ENCODE measurements at regions not wholly inside any gene's neighbourhood (a gene's known extent, or its start where the extent isn't known, plus 50 kb on each side); places are given as distances from the start of the nearest gene placed in this dataset.

DNA sequence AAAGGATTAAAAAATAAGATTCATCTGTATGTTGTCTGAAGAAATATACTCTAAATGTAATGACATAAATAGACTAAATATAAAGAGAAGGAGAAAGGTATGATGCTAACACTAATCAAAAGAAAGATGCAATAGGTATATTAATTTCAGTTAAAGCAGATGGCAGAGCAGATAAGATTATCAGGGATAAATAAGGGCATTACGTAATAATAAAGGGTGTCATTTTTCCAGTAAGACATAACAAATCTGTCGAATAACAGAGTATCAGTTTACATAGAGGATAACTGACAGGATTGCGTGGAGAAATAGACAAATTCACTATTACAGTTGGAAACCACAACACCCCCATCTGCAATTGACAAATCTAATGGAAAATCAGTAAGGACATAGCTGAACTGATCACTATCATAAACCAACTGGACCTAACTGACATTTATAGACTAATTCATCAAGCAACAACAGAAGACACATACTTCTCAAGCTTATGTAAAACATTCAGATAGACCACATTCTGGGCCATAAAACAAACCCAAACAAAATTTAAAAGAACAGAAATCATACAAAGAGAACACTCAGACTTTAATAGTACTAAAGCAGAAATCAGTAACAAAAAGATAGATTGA is 384.1 kb upstream of the COBL start:
- WGBS, result 40% methylated on average over 3 of the region's 3 CpGs
- no peaks in the 10 kb centered on the region for H3K36me3 ChIP-seq (ENCODE audit: insufficient read depth)
- DNase-seq (ENCODE audit: extremely low spot score), result no peak
- H3K27ac ChIP-seq (ENCODE audit: low read depth), result no peak overlapping the region
- H3K4me3 ChIP-seq (ENCODE audit: low read depth, low read length), result no peak overlapping the region
- H3K4me1 ChIP-seq (ENCODE audit: insufficient read depth), result no peaks in the 10 kb centered on the region

DNA sequence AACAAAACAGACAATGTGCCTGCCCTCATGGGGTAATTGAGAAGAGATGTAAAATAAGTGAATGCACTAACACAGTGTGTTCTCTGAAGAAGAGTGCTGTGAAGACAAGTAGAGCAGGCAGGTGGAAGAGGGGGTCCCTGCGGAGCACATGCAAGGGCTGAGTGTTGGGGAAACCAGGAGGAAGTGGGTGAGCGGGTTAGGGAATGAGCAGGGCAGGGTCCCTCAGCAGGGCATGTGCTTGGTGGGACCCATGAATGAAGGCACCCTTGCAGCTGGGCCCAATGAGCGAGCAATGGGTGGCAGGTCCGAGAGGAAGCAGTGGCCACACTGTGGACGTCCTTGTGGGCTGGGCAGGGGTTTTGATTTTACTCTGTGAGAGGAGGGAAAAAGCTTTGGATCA is 376.6 kb upstream of the COBL start:
- no peak for DNase-seq (ENCODE audit: extremely low spot score)
- no peak overlapping the region for H3K4me3 ChIP-seq (ENCODE audit: low read depth, low read length)
- no peaks in the 10 kb centered on the region for H3K36me3 ChIP-seq (ENCODE audit: insufficient read depth)
- no peak overlapping the region for H3K27ac ChIP-seq (ENCODE audit: low read depth)
- WGBS, result 86% methylated on average over 5 of the region's 5 CpGs
- no peaks in the 10 kb centered on the region for H3K4me1 ChIP-seq (ENCODE audit: insufficient read depth)

DNA sequence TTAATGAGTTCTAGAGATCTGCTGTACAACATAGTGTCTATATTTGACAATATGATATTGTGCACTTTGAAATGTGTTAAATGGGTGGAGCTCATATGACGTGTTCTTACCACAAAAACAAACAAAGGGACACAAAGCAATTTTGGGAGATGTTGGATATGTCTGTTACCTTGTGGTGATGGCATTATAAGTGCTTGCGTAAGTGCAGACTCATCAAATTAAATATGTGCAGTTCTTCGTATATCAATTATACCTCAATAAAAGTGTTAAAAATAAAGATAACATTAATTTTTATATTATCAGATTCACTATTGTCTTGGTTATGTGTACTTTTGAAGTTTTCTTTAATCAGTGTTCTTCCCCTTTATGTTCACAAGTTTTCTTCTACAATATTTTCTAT is 372.9 kb upstream of the COBL start:
- no peak overlapping the region for H3K27ac ChIP-seq (ENCODE audit: low read depth)
- no peaks in the 10 kb centered on the region for H3K36me3 ChIP-seq (ENCODE audit: insufficient read depth)
- DNase-seq (ENCODE audit: extremely low spot score), result no peak
- 87% methylated on average over 3 of the region's 3 CpGs for WGBS
- H3K4me3 ChIP-seq (ENCODE audit: low read depth, low read length), result no peak overlapping the region
- no peaks in the 10 kb centered on the region for H3K4me1 ChIP-seq (ENCODE audit: insufficient read depth)

DNA sequence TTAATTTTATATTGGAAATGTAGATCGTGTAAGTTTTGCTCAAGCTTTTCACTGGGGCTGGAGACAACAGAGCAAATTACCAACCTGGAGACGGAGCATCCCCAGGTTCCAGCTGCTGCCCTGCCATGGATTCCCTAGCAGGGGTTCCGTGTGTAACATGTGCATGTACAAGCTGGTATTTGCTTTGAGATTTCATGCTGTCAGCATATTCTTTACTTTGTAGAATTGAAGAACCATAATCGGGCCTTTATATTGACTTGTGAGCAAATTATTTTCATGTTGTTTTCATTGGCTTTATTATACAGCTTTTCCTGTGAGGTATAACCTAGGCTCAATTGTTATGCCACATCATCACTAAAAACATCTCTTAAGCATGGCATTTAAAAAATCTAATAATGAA is 369.2 kb upstream of the COBL start:
- 89% methylated on average over 4 of the region's 4 CpGs for WGBS
- Histone ChIP-seq H3K36me3 (ENCODE audit: insufficient read depth) (no peaks in the 10 kb centered on the region), H3K4me3 (ENCODE audit: low read depth, low read length) (no peak overlapping the region), H3K27ac (ENCODE audit: low read depth) (no peak overlapping the region), H3K4me1 (ENCODE audit: insufficient read depth) (no peaks in the 10 kb centered on the region)
- DNase-seq (ENCODE audit: extremely low spot score), result no peak

DNA sequence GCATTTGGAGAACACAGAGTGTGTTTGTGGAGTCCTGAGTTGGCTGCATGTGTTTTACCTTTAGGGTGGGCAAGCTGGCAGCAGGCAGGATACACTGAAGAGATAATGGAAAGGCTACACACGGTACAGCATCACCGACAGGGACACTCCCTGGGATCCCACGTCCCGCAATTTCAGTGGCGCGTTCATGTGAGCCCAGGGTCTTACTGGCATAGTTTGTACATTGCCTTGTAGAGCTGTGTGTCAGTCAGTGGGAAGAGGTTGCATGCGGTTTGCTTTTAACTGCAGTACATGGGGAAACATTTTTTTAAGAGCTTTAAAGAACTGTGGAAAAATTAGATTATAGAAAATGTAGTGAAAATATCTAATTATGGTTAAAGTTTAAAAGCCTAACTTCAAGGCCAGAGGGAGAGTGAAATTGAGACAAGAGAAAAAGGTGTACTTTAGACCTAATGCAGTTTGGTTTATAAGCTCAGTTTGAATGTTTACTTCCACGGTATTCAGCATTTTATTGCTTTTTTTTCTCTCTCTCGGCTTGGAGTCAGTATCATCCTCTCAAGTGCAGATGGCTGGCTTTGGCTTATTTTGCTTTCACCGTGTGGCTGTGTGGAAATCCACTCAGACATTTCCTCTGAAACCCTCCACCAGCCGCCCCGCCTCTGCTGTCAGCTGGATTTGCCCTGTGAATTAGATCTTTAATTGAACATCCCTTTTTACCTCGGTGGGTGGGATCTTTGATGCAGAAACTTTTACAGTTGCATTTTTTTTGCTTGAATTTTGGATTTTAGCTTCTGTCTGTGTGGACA is 364.2 kb upstream of the COBL start:
- DNase-seq (ENCODE audit: extremely low spot score), result no peak
- 39% methylated on average over 13 of the region's 13 CpGs for WGBS
- Histone ChIP-seq H3K36me3 (ENCODE audit: insufficient read depth) (no peaks in the 10 kb centered on the region), H3K4me1 (ENCODE audit: insufficient read depth) (no peaks in the 10 kb centered on the region), H3K4me3 (ENCODE audit: low read depth, low read length) (no peak overlapping the region), H3K27ac (ENCODE audit: low read depth) (no peak overlapping the region)

DNA sequence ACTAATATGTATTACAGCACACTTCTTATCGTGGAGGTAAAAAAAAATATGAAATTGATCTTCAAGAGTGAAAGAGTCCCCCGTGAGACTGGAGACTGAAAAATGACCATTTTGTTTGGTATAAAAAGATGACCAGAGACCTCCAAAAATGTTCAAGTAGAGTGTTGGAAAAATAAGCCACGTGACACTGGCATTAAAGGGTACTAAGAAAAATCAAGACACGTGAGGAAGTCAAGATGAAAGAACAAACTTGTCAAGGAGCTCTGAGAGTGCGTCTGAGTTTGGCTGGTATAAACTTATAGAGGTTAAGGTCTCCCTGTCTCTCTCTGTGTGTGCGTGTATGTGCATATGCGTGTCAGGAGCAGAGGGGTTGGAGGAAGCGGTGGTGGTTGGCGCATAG is 362.7 kb upstream of the COBL start:
- WGBS, result 88% methylated on average over 9 of the region's 9 CpGs
- no peak for DNase-seq (ENCODE audit: extremely low spot score)
- H3K36me3 ChIP-seq (ENCODE audit: insufficient read depth), result no peaks in the 10 kb centered on the region

DNA sequence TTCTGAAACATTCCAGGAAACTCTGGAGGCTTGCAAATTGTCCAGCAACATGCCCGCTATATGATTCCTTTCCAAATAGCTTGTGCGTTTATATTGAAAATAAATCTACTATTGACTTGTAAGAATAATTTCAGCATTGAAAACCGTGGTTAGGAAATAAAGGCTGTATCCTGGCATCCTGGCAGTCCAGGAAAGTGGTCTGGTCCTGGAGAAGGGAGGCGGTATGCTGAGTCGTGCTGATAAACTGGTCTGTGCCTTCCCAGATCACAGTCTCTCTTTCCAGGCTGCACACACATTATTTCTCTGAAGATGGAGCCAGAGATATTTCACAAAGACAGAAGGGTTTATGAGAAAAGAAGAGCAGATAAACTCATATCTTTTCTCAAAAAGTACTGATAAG is 350.1 kb upstream of the COBL start:
- no peaks in the 10 kb centered on the region for H3K4me1 ChIP-seq (ENCODE audit: insufficient read depth)
- no peak overlapping the region for H3K4me3 ChIP-seq (ENCODE audit: low read depth, low read length)
- H3K27ac ChIP-seq (ENCODE audit: low read depth), result no peak overlapping the region
- DNase-seq (ENCODE audit: extremely low spot score), result no peak
- H3K36me3 ChIP-seq (ENCODE audit: insufficient read depth), result no peaks in the 10 kb centered on the region
- WGBS, result 31% methylated on average over 5 of the region's 5 CpGs

More for the DNA sequence above, 362.7 kb upstream of the COBL start:
- Histone ChIP-seq H3K4me1 (ENCODE audit: insufficient read depth) (no peaks in the 10 kb centered on the region), H3K27ac (ENCODE audit: low read depth) (no peak overlapping the region), H3K4me3 (ENCODE audit: low read depth, low read length) (no peak overlapping the region)

DNA sequence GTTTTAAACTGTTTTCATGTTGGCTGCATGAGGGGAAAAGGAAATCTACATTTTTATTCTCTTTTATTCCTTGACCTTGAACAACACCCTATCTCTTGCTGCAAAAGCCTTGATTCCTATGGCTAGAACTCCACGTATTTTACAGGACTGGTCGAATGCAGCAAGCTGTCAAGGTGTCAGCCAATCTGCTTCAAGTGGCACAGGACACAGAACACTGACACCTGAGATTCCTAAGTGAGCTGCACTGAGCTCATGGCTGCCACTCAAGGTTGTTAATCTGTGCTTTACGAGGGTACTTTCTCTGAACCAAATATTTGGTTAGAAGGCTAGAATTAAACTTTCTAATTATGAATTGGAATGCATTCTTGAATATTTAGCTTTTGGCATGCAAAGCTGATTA is 349.7 kb upstream of the COBL start:
- no peaks in the 10 kb centered on the region for H3K36me3 ChIP-seq (ENCODE audit: insufficient read depth)
- H3K4me1 ChIP-seq (ENCODE audit: insufficient read depth), result no peaks in the 10 kb centered on the region
- 44% methylated on average over 3 of the region's 3 CpGs for WGBS
- DNase-seq (ENCODE audit: extremely low spot score), result no peak
- no peak overlapping the region for H3K27ac ChIP-seq (ENCODE audit: low read depth)
- H3K4me3 ChIP-seq (ENCODE audit: low read depth, low read length), result no peak overlapping the region

DNA sequence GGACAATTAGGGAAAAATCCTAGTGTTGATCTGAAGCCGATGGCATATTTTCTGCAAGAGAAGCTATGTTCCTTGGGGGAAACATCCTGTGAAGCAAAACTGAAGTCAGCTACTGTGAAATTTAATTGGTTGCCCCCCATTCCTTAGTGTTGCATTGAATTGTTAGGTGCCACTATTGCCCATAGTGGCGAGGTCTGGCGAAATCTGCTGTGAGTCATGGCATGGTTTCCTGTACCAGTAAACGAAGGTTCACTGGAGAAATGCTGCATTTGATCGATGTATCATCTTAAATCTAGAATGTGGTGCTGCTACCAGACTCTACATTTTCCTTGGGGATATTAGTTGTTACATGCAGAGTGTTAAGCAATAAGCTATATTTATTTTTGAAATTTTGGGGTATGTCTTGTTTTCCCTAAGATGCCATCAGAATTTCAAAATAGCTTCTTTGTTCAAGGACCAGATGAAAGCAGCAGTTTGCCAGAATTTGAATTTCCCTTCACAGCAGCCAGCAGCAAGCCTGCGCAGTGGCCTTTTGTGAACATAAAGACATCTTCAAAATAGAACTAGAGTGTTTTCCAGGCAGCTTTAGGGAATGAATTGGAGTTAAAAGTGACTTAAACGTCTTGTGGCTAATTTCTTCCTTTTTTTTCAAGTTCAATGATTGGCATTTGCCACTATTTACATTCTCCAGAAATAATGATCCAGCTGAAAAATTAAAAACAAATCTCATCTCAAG is 348.6 kb upstream of the COBL start:
- no peak for DNase-seq (ENCODE audit: extremely low spot score)
- 82% methylated on average over 7 of the region's 7 CpGs for WGBS
- no peak overlapping the region for H3K27ac ChIP-seq (ENCODE audit: low read depth)

DNA sequence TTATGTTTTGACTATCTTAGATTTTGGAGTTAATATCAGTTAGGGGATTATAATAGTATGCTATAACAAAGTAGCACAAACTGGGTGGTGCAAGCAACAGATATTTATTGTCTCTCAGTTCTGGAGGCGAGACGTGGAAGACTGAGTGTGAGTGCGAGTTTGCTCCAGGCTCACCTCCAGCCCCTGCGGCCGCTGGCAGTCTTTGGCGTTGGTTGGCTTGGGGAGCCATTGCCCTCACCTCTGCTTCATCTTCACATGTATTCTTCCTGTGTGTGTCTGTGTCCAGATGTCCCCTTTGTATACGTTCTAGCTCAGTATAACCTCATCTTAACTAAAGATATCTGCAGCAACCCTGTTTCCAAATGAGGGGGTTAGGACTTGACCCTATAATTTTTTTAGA is 343.9 kb upstream of the COBL start:
- no peak for DNase-seq (ENCODE audit: extremely low spot score)
- no peak overlapping the region for H3K4me3 ChIP-seq (ENCODE audit: low read depth, low read length)
- 93% methylated on average over 7 of the region's 7 CpGs for WGBS
- no peaks in the 10 kb centered on the region for H3K4me1 ChIP-seq (ENCODE audit: insufficient read depth)
- H3K27ac ChIP-seq (ENCODE audit: low read depth), result no peak overlapping the region
- H3K36me3 ChIP-seq (ENCODE audit: insufficient read depth), result no peaks in the 10 kb centered on the region

More for the DNA sequence above, 348.6 kb upstream of the COBL start:
- Histone ChIP-seq H3K4me1 (ENCODE audit: insufficient read depth) (no peaks in the 10 kb centered on the region), H3K4me3 (ENCODE audit: low read depth, low read length) (no peak overlapping the region), H3K36me3 (ENCODE audit: insufficient read depth) (no peaks in the 10 kb centered on the region)

DNA sequence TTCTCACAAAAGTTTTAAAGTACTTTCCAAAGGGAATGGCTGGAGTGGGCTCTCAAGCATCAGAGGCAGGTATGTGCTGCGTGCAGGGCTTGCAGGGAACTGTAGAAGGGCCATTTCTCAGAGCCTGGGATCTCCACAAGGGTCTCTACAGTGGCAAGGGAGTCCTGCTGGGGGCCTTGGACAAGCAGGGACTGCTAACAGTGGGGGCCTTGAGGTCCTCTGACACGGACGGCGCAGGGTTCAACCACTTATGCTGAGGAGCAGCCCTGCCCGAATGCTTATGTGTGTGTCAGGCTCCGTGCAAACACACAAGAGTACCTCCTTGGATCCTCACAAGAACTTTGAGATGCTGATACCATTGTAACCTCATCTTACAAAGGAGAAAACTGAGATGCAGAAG is 342.1 kb upstream of the COBL start:
- no peak for DNase-seq (ENCODE audit: extremely low spot score)
- Histone ChIP-seq H3K36me3 (ENCODE audit: insufficient read depth) (no peaks in the 10 kb centered on the region), H3K27ac (ENCODE audit: low read depth) (no peak overlapping the region), H3K4me3 (ENCODE audit: low read depth, low read length) (no peak overlapping the region), H3K4me1 (ENCODE audit: insufficient read depth) (no peaks in the 10 kb centered on the region)
- WGBS, result 88% methylated on average over 6 of the region's 6 CpGs

DNA sequence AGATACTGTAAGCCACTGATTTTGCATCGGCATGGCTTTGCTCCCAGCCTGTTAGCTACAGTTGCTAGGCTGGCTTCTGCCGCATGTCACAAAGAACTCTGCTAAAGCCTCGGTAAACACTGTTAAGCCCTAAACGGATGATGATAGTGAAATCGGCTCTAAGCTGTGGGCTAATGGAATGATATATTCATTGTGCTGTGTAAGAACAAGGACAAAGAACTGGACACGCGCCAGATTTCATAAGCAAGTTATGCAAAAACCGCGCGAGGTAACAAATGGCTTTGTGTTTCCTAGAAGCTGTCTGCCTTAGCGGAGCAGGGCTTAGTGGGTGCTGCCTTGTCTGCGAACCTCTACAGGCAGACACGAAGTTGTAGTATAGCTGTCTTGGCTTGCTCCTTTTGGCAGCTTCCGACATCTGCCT is 331.3 kb upstream of the COBL start:
- peak; percentile 28 for DNase-seq (ENCODE audit: extremely low spot score)
- Histone ChIP-seq H3K4me1 (ENCODE audit: insufficient read depth) (no peaks in the 10 kb centered on the region), H3K27ac (ENCODE audit: low read depth) (no peak overlapping the region), H3K36me3 (ENCODE audit: insufficient read depth) (no peaks in the 10 kb centered on the region), H3K4me3 (ENCODE audit: low read depth, low read length) (no peak overlapping the region)
- WGBS, result 10% methylated on average over 14 of the region's 14 CpGs

DNA sequence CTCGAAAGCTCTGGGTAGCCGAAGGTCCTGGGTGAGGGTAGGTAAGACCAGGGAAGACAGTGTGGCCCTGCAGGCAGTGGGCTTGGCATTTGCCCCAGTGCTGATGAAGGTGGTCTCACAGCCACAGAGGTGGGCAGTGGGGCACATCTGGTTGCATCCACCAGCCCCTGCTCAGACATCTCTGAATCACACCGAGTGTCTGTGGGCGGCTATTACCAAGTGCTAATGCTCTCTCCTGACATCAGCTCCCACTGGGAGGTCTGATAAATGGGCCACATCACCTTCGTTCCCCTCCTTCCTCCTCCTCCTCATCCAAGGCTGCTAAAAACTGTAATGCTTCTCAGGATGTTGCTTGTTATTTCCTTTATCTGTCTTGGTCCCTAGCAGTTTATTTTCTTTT is 330.9 kb upstream of the COBL start:
- no peaks in the 10 kb centered on the region for H3K4me1 ChIP-seq (ENCODE audit: insufficient read depth)
- H3K36me3 ChIP-seq (ENCODE audit: insufficient read depth), result no peaks in the 10 kb centered on the region
- no peak for DNase-seq (ENCODE audit: extremely low spot score)
- WGBS, result 48% methylated on average over 5 of the region's 5 CpGs
- H3K4me3 ChIP-seq (ENCODE audit: low read depth, low read length), result no peak overlapping the region
- no peak overlapping the region for H3K27ac ChIP-seq (ENCODE audit: low read depth)

DNA sequence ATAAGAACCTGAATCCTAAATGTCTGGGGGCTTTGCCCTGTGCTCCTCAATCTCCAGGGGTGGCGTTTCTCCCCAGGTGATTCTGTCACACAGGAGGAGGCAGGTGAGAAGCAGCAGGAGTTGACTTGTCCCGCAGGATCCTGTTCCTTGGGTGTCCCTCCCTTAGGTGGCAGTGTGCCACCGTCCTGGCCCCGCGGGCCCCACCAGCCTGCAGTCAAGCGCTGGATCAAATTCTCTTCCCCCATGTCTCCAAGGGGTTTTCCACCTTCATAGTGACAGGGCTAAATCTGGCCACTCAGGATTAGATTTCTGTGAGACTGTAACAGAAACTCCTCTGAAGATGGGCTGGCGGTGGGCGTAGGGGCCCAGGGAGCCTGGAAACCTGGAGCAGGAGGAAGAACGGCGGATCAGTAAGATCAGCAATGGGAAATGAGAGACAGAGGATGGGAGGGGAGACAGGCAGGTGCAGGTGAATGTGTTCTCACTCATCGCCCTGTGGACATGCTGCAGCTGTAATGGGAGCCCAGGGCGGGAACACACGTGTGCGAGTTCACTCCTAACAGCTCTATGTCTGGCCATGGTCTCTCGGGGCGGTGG is 329.2 kb upstream of the COBL start:
- Histone ChIP-seq H3K27ac (ENCODE audit: low read depth) (no peak overlapping the region), H3K4me1 (ENCODE audit: insufficient read depth) (no peaks in the 10 kb centered on the region), H3K4me3 (ENCODE audit: low read depth, low read length) (no peak overlapping the region), H3K36me3 (ENCODE audit: insufficient read depth) (no peaks in the 10 kb centered on the region)
- 96% methylated on average over 16 of the region's 16 CpGs for WGBS
- DNase-seq (ENCODE audit: extremely low spot score), result no peak

Measured in urinary bladder (tissue), 3 donors.